C4-2B (cell line): ENCODE measurements at regions not wholly inside any gene's neighbourhood (a gene's known extent, or its start where the extent isn't known, plus 50 kb on each side); places are given as distances from the start of the nearest gene placed in this dataset.

Source experiments
- H3K27ac ChIP-seq: fragments of 450-650 bp; 2 replicates; pipeline ENCODE4 v1.5.1; 2017
- ZFX ChIP-seq: fragments of 450-650 bp; IDR thresholded peaks from 2 replicates; pipeline ENCODE4 v1.6.1; 2017
- TF ChIP-seq, protein P1 (sequence below): fragments of 450-650 bp; conservative IDR thresholded peaks from 2 replicates; pipeline ENCODE4 v1.5.1; 2017; ENCODE audit warnings: mild to moderate bottlenecking

- TF ChIP-seq, protein P1, sequence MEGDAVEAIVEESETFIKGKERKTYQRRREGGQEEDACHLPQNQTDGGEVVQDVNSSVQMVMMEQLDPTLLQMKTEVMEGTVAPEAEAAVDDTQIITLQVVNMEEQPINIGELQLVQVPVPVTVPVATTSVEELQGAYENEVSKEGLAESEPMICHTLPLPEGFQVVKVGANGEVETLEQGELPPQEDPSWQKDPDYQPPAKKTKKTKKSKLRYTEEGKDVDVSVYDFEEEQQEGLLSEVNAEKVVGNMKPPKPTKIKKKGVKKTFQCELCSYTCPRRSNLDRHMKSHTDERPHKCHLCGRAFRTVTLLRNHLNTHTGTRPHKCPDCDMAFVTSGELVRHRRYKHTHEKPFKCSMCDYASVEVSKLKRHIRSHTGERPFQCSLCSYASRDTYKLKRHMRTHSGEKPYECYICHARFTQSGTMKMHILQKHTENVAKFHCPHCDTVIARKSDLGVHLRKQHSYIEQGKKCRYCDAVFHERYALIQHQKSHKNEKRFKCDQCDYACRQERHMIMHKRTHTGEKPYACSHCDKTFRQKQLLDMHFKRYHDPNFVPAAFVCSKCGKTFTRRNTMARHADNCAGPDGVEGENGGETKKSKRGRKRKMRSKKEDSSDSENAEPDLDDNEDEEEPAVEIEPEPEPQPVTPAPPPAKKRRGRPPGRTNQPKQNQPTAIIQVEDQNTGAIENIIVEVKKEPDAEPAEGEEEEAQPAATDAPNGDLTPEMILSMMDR: no peak
- no peak for TF ChIP-seq ZFX
- H3K27ac ChIP-seq: no peak overlapping the region
Measured at GRCh38 chr18:22091341-22091740, 78.0 kb upstream of the GATA6 start.

- no peak for TF ChIP-seq ZFX
- TF ChIP-seq, protein P1: no peak
Measured at GRCh38 chr18:22093731-22094357, 75.5 kb upstream of the GATA6 start.

DNA sequence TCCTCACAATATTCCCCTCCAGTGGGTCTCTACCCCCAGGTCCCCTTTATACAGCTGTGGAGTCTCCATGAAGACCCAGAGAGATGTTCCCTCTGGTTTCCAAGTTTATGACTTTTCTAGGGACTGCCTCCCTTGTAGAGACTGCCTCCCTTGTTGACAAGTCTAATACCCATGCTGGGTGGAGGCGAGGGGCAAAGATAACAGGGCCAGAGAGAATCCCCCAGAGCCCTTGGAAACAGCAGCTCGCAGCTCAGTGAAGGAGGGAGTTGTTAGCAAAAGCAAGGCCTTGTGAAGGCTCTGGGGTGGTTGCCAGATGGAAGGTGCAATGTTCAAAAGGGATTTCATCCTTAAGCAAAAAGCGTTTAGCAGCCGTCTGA, 75.0 kb upstream of the GATA6 start:
- H3K27ac ChIP-seq: no peak overlapping the region

More at GRCh38 chr18:22093731-22094357, 75.5 kb upstream of the GATA6 start:
- H3K27ac ChIP-seq: no peak overlapping the region

GRCh38 chr18:22098563-22098989, 70.8 kb upstream of the GATA6 start:
- H3K27ac ChIP-seq: no peak overlapping the region

More for the DNA sequence above, 75.0 kb upstream of the GATA6 start:
- TF ChIP-seq, protein P1: no peak
- no peak for TF ChIP-seq ZFX

GRCh38 chr18:22099925-22100324, 69.5 kb upstream of the GATA6 start:
- no peak overlapping the region for H3K27ac ChIP-seq
- TF ChIP-seq, protein P1: no peak
- TF ChIP-seq ZFX: no peak

More at GRCh38 chr18:22098563-22098989, 70.8 kb upstream of the GATA6 start:
- TF ChIP-seq, protein P1: no peak
- TF ChIP-seq ZFX: no peak

DNA sequence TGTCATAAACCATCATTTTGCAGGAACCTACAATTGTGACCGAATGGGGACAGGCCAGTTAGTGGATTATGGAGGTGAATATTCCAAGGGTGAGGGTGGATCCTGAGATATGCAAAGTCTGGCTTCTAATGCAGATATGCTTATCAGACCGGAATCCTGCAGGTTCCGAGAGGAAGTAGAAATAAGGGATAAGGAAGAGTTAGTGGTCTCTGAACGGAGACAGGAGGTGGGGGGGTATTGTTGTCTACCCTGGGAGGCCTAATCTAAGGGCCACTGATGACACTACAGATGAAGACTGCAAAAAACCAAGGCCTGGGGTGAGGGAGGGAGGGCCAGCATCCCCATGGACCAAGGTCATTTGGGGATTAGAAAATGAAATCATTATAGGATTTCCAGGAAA, 67.7 kb upstream of the GATA6 start:
- H3K27ac ChIP-seq: no peak overlapping the region
- TF ChIP-seq, protein P1: no peak
- no peak for TF ChIP-seq ZFX

DNA sequence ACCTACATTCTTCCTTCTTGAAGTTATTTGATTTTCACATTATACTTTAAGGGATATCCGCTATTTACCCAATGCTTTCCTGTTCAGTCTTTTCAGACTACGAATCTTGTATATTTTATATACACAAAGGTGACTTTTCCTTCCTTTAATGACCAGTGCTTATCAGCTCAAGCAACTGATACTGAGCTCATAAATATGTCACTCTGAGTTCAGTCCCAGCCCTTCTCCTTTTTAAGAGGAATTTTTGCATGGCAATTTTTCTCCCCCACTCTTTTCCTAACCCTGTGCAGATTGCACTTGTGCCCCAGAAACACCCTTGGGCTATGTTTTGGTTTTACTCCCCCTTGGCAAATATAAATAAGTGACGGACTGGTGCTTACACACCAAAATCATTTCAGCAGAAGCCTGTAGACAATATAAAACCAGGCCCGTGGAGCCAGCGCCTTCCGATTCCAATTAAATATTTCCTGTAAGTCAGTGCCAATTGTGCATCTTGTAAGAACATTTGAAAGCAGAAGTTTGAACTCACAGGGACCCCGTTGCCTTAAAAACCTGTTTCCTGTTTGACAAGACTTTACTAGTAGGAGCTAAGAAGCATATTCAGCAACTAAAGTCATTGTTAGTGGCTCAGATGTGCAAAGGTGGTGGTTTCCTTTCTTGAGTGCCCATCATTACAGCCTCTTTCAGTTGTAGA, 66.3 kb upstream of the GATA6 start:
- TF ChIP-seq, protein P1: no peak
- TF ChIP-seq ZFX: no peak
- no peak overlapping the region for H3K27ac ChIP-seq
